Liver (tissue), 8 donors: ENCODE measurements at regions not wholly inside any gene's neighbourhood (a gene's known extent, or its start where the extent isn't known, plus 50 kb on each side); places are given as distances from the start of the nearest gene placed in this dataset.

Source experiments
- DNase-seq: peaks from one replicate; pipeline ENCODE4 v3.0.0-alpha.2; 2017; ENCODE audit warnings: low spot score
- H3K27ac ChIP-seq, 2 donors: one replicate each; pipeline ENCODE4 v1.7.0; 2013; ENCODE audit warnings: inconsistent platforms in 2 of 2, low read length in 2 of 2, control low read depth in 1 of 2, low read depth in 1 of 2, mild to moderate bottlenecking in 1 of 2
- H3K27me3 ChIP-seq, 4 donors: one replicate each; pipeline versions ENCODE4 v1.6.1 to v1.7.0; 2013; ENCODE audit warnings: low read length in 3 of 4, inconsistent platforms in 1 of 4, mild to moderate bottlenecking in 1 of 4, moderate library complexity in 1 of 4; ENCODE audit not compliant: control insufficient read depth in 4 of 4, insufficient read depth in 4 of 4
- H3K36me3 ChIP-seq, 4 donors: one replicate each; pipeline versions ENCODE4 v1.6.1 to v1.7.0; 2013; ENCODE audit warnings: low read length in 3 of 4, mild to moderate bottlenecking in 3 of 4, low read depth in 1 of 4, moderate library complexity in 1 of 4; ENCODE audit not compliant: control insufficient read depth in 4 of 4, insufficient read depth in 3 of 4
- H3K4me1 ChIP-seq, 4 donors: one replicate each; pipeline versions ENCODE4 v1.6.1 to v1.7.0; 2013; ENCODE audit warnings: low read length in 3 of 4, mild to moderate bottlenecking in 3 of 4, moderate library complexity in 1 of 4; ENCODE audit not compliant: control insufficient read depth in 4 of 4, insufficient read depth in 4 of 4
- H3K4me3 ChIP-seq, 3 donors: one replicate each; pipeline versions ENCODE4 v1.6.1 to v1.7.0; 2013; ENCODE audit warnings: low read length in 3 of 3, control low read depth in 1 of 3, low read depth in 1 of 3, mild to moderate bottlenecking in 1 of 3
- H3K9ac ChIP-seq, 2 donors: one replicate each; pipeline ENCODE4 v1.7.0; 2013; ENCODE audit warnings: low read length in 2 of 2, mild to moderate bottlenecking in 2 of 2, moderate library complexity in 2 of 2, control low read depth in 1 of 2, low read depth in 1 of 2
- H3K9me3 ChIP-seq, 4 donors: one replicate each; pipeline versions ENCODE4 v1.6.1 to v1.7.0; 2013; ENCODE audit warnings: low read length in 3 of 4; ENCODE audit not compliant: control insufficient read depth in 4 of 4
- ATF3 ChIP-seq: IDR thresholded peaks from 2 replicates; pipeline ENCODE4 v1.6.1; 2016; ENCODE audit warnings: antibody characterized with exemption
- CTCF ChIP-seq: fragments of 150-350 bp; IDR thresholded peaks from 2 replicates; pipeline ENCODE4 v1.5.1; 2017; ENCODE audit warnings: improper control_type of control experiment, low read depth, low read length; ENCODE audit not compliant: missing input control
- EGR1 ChIP-seq, 2 donors: IDR thresholded peaks; 2 replicates each; pipeline ENCODE4 v1.6.1; 2016 to 2018; ENCODE audit warnings: antibody characterized with exemption in 2 of 2, low read depth in 2 of 2
- FOXA1 ChIP-seq: IDR thresholded peaks from 2 replicates; pipeline ENCODE4 v1.6.1; 2016; ENCODE audit warnings: antibody characterized with exemption
- FOXA2 ChIP-seq: IDR thresholded peaks from 2 replicates; pipeline ENCODE4 v1.6.1; 2016; ENCODE audit warnings: antibody characterized with exemption
- GABPA ChIP-seq, 2 donors: IDR thresholded peaks in 1 of 2; conservative IDR thresholded peaks in 1 of 2; 2 replicates each; pipeline ENCODE4 v1.6.1; 2016; ENCODE audit warnings: antibody characterized with exemption in 2 of 2, mild to moderate bottlenecking in 1 of 2, moderate library complexity in 1 of 2
- HNF4A ChIP-seq, 2 donors: conservative IDR thresholded peaks; 2 replicates each; pipeline ENCODE4 v1.6.1; 2016; ENCODE audit warnings: antibody characterized with exemption in 2 of 2, mild to moderate bottlenecking in 2 of 2
- HNF4G ChIP-seq: IDR thresholded peaks from 2 replicates; pipeline ENCODE4 v1.6.1; 2016; ENCODE audit warnings: antibody characterized with exemption
- JUND ChIP-seq, 2 donors: IDR thresholded peaks; 2 replicates each; pipeline ENCODE4 v1.6.1; 2016; ENCODE audit warnings: antibody characterized with exemption in 2 of 2
- NR2F2 ChIP-seq: IDR thresholded peaks from 2 replicates; pipeline ENCODE4 v1.6.1; 2016; ENCODE audit warnings: antibody characterized with exemption
- RAD21 ChIP-seq, 2 donors: IDR thresholded peaks; 2 replicates each; pipeline ENCODE4 v1.6.1; 2016; ENCODE audit warnings: antibody characterized with exemption in 2 of 2, mild to moderate bottlenecking in 2 of 2
- REST ChIP-seq: IDR thresholded peaks from 2 replicates; pipeline ENCODE4 v1.6.1; 2016; ENCODE audit warnings: antibody characterized with exemption, mild to moderate bottlenecking
- RXRA ChIP-seq, 2 donors: IDR thresholded peaks; 2 replicates each; pipeline ENCODE4 v1.6.1; 2017 to 2018; ENCODE audit warnings: antibody characterized with exemption in 2 of 2, mild to moderate bottlenecking in 1 of 2
- SP1 ChIP-seq: IDR thresholded peaks from 2 replicates; pipeline ENCODE4 v1.6.1; 2018; ENCODE audit warnings: antibody characterized with exemption, mild to moderate bottlenecking
- TAF1 ChIP-seq: conservative IDR thresholded peaks from 2 replicates; pipeline ENCODE4 v1.6.1; 2016; ENCODE audit warnings: antibody characterized with exemption, mild to moderate bottlenecking
- YY1 ChIP-seq: IDR thresholded peaks from 2 replicates; pipeline ENCODE4 v1.6.1; 2016; ENCODE audit warnings: antibody characterized with exemption, mild to moderate bottlenecking
- WGBS: extraction: QIAGEN DNeasy Blood & Tissue Kit; methylation state at CpG from one replicate; pipeline ENCODE4 v1.1.7; 2013; 5-methylcytosine and 5-hydroxymethylcytosine counted together
- TF ChIP-seq, protein P1 (sequence below): IDR thresholded peaks from 2 replicates; pipeline ENCODE4 v1.6.1; 2016; ENCODE audit warnings: antibody characterized with exemption
- TF ChIP-seq, protein P2 (sequence below): IDR thresholded peaks from 2 replicates; pipeline ENCODE4 v1.6.1; 2016; ENCODE audit warnings: antibody characterized with exemption
- donor health status: healthy.
- donor health status: healthy.
- donor health status: healthy.
- donor health status: healthy.
- donor health status: healthy.

- H3K9me3 ChIP-seq = no peaks in the 10 kb centered on the region
- H3K4me1 ChIP-seq = no peaks in the 10 kb centered on the region
- peaks cover 0 to 2% (median 0%) of the 10 kb centered on the region in 4 donors for H3K27me3 ChIP-seq
- no peak overlapping the region for H3K27ac ChIP-seq
- no peaks in the 10 kb centered on the region for H3K36me3 ChIP-seq
- no peak overlapping the region for H3K9ac ChIP-seq
- TF ChIP-seq FOXA2 (no peak), CTCF (no peak), EGR1 (IDR thresholded peaks at IDR 0.05; ENCODE audit: low read depth in 2 of 2) (no peak), ATF3 (no peak), JUND (IDR thresholded peaks at IDR 0.05) (no peak), SP1 (no peak), REST (no peak), HNF4G (no peak), GABPA (IDR thresholded peaks at IDR 0.05 in 1 of 2, conservative IDR thresholded peaks at IDR 0.05 in 1 of 2) (no peak), TAF1 (no peak), RAD21 (IDR thresholded peaks at IDR 0.05) (no peak), NR2F2 (no peak), FOXA1 (no peak), HNF4A (conservative IDR thresholded peaks at IDR 0.05) (no peak), YY1 (no peak)
- TF ChIP-seq, protein P1, sequence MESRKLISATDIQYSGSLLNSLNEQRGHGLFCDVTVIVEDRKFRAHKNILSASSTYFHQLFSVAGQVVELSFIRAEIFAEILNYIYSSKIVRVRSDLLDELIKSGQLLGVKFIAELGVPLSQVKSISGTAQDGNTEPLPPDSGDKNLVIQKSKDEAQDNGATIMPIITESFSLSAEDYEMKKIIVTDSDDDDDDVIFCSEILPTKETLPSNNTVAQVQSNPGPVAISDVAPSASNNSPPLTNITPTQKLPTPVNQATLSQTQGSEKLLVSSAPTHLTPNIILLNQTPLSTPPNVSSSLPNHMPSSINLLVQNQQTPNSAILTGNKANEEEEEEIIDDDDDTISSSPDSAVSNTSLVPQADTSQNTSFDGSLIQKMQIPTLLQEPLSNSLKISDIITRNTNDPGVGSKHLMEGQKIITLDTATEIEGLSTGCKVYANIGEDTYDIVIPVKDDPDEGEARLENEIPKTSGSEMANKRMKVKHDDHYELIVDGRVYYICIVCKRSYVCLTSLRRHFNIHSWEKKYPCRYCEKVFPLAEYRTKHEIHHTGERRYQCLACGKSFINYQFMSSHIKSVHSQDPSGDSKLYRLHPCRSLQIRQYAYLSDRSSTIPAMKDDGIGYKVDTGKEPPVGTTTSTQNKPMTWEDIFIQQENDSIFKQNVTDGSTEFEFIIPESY = no peak
- TF ChIP-seq, protein P2, sequence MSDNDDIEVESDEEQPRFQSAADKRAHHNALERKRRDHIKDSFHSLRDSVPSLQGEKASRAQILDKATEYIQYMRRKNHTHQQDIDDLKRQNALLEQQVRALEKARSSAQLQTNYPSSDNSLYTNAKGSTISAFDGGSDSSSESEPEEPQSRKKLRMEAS = no peak
- DNase-seq = peak; percentile 31
- 78% methylated on average over 12 of the region's 12 CpGs for WGBS
- no peak overlapping the region for H3K4me3 ChIP-seq
These were observed 168.0 kb upstream of the RTL1 start for GRCh38 chr14:101071493-101071906.

DNA sequence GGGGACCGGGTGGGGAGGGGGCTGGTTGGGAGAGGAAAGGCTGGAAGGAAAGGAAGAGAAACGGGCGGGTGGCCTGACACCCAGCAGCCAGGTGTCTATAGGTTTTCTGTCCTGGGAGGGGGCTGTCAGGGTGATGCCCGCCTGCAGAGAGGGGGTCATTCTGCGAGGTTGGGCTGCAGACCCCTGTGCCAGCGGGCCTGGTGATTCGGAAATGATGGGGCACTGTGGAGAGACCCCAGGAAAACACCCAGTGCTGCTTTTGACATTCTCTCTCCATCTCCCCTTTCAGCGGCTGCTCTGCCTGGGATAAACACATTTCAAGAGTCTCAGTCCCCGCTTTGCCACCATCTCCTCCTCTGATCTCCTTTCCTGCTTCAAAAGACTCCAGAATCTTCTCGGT is 168.5 kb upstream of the RTL1 start:
- Histone ChIP-seq H3K9me3 (no peaks in the 10 kb centered on the region), H3K27me3 (peaks cover 0 to 3% (median 0%) of the 10 kb centered on the region in 4 donors), H3K9ac (no peak overlapping the region), H3K4me3 (no peak overlapping the region), H3K27ac (no peak overlapping the region), H3K36me3 (no peaks in the 10 kb centered on the region), H3K4me1 (no peaks in the 10 kb centered on the region)
- WGBS = 74% methylated on average over 10 of the region's 10 CpGs
- TF ChIP-seq TAF1 (no peak), REST (no peak), EGR1 (IDR thresholded peaks at IDR 0.05; ENCODE audit: low read depth in 2 of 2) (no peak), ATF3 (no peak), JUND (IDR thresholded peaks at IDR 0.05) (no peak), RXRA (IDR thresholded peaks at IDR 0.05) (no peak), GABPA (IDR thresholded peaks at IDR 0.05 in 1 of 2, conservative IDR thresholded peaks at IDR 0.05 in 1 of 2) (no peak), CTCF (no peak)
- DNase-seq = peak; percentile 28
